ENCODE measurements at regions not wholly inside any gene's neighbourhood (a gene's known extent, or its start where the extent isn't known, plus 50 kb on each side); places are given as distances from the start of the nearest gene placed in this dataset.
"Not testable (repeated sequence)": the region's sequence is repeated elsewhere in the genome, so short reads cannot be mapped to it uniquely, and the experiment has no call there.

DNA sequence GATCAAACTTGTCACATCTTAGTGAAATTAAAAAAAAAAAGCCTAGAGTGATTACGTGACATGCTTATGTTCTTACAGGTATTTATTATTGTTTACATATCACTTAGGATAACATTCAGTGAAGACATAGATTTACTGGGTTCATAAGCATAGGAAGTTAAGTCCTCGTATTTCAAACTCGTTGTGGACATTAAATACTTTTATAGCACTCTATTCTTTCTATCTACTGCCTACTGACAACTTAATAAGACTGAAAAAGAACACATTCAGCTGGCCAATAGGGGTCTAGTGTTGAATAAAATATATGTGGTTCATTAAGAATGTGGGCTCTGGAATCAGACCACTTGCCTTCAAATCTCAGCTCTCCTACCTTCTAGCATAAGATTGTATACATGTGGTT is 1927.4 kb downstream of the PCDH9 start:
- no peak for DNase-seq (ENCODE audit: low spot score)

DNA sequence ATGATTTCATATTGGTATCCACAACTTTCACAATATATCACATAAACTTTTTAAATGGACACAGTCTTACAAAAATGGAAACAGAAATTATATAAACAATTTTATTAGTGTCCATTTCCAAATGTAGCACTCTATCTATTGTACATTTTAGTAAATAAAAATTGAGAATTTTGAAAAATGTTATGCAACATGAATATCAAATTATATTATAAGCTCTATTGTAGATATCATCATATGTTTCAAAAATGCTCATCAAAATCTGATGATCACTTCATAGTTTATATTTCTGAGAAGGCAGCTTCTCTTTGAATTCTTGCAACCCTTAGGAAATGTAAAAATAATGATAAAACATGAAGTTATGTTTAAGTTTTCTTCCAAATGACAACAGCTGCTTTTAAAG is 1928.6 kb downstream of the PCDH9 start:
- DNase-seq (ENCODE audit: low spot score): no peak

DNA sequence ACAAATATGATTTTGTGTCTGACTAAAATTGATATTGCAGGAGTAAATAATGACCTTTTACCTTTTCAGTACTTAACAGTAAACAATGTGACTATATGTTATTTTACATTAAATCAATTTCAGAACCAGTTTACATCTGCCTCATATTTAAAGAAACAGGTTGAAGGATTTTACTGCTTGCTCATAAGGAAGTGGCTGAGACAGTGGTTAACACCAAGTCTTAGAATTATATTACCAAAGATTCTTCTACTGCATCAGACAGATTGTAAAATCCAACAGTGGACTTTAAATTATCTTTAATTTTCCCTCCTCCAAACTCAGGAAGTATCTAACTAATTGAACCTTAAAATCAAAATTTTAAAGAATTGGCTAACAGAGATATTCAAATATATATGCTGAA is 1929.9 kb downstream of the PCDH9 start:
- DNase-seq (ENCODE audit: low spot score): no peak

DNA sequence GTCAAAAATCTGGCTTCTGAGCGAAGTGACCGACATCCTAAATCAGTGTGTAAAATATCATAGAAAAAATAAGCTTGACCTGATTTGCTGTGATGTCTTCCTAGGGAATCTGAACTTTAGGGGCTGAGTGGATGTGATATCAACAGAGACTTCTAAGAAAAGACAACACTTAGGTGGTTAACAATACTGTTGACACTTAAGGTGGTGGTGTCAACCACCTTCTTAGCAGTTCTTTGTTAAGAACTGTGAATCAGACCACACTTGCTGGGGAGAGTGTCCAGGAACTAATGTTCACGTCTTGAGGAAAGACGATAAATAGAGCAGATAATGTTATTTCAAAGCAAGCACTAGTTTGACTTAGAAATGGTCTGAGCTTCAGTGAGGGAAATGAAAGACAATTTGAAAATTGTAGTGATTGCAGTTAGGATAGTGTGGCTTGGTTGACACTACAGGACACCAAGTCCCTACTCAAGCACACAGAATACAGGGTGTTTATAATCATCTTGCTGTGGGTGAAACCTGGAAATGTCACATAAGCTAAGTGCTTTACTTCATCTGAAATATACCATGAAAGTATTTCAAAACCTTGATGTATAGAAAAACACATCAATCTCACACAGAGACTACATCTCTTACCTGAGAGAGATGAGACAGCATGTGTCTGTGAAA is 1936.5 kb downstream of the PCDH9 start:
- DNase-seq (ENCODE audit: low spot score): no peak

DNA sequence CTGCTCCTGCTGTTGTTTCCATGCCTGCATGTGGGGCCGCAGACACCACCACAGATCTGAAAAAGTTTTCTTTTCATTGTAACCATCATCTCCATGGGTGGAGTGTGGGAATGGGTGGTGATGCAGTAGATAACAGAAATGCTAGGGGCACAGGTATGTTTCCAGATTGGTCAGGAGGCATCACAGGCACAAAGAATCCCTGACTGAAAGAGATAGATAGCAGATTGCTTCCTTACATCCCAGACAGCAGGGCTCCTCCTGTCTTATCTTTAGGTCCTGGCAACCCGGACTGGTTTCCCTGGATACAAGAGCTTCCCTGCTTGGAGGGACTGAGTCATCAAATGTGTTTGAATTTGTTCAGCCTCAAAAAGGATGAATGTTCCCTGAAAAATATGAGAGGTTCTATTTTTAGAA is 1937.6 kb downstream of the PCDH9 start:
- DNase-seq (ENCODE audit: low spot score): no peak

DNA sequence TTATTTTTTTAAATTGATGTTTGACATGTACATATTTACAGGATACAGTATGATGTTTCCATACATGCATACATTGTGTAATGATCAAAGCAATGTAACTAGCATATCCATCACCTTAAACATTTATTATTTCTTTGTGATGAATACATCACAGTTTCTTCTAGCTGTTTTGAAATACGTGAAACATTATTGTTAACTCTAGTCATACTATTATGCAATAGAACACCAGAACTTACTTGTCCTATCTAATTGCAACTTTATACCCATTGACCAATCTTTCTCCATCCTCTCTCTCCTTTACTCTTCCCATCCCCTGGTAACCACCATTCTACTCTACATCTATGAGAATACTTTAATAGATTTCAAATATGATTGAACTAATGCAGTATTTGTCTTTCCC is 1942.7 kb downstream of the PCDH9 start:
- no peak for DNase-seq (ENCODE audit: low spot score)

DNA sequence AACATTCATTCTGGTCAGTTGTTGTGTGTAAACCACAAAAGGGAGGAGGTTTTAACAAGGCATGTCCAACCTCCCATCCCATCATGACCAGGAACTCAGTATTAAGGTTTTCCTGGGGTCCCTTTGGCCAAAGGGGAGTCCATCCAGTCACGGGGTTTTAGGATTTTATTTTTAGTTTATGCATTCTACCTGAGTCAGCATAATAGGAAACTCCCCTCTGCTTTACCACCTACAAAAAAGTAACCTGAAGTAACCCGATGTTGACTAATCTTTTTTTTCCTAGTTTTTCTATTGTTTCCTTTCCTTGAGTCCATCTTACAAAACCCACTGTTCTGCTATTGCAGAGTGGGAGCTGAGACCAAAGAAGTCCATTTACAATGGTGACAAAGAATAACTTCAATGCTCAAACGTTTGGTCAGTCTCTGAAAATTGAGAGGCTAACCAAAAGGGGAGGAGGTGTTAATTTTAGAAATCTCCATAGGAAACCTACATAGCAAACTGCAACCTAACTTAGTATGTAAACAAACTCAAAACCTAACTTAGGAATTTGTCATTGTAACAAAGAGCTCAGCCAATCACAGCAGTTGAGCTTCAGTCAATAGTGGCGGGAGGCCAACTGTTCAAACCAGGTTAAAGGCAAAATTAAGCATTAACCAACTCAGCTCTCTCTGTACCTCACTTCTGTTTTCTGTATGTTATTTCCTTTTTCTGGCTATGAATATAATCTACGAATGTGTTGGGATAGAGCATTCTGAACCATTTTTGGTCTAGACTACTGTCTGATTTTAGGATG is 1954.1 kb downstream of the PCDH9 start:
- no peak for DNase-seq (ENCODE audit: low spot score)

DNA sequence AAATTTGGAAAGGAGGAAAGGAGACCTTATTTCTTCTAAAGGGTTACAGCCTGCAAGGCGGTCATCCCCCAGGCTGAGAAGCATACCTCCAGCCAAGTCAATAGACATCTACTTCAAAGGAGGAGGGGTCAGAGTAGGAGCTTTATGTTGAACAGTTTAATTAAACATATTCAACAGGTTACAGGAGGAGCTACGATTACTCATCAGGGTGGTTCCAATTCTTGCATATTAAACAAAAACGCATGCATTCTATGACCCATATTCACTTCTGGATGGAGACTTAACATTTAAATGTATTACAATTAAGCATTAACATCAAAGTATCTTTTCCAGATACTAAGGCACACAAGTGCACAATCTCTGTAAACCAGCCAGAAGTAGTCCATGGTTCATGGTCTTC is 1955.0 kb downstream of the PCDH9 start:
- DNase-seq (ENCODE audit: low spot score): no peak

DNA sequence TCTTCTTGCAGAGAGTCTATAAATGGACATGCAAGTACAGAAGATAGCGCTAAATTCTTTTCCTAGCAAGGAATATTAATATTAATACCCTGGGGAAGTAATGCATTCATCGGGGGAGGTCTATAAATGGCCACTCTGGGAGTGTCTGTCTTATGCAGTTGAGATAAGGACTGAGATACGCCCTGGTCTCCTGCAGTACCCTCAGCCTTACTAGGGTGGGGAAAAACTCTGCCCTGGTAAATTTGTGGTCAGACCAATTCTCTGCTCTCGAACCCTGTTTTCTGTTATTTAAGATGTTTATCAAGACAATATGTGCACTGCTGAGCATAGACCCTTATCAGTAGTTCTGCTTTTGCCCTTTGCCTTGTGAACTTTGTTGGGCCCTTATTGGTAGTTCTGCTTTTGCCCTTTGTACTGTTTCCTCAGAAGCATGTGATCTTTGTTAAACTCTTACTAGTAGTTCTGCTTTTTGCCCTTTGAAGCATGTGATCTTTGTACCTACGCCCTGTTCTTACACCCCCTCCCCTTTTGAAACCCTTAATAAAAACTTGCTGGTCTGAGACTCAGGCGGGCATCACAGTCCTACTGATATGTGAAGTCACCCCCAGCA is 1956.2 kb downstream of the PCDH9 start:
- DNase-seq (ENCODE audit: low spot score): not testable (repeated sequence)

DNA sequence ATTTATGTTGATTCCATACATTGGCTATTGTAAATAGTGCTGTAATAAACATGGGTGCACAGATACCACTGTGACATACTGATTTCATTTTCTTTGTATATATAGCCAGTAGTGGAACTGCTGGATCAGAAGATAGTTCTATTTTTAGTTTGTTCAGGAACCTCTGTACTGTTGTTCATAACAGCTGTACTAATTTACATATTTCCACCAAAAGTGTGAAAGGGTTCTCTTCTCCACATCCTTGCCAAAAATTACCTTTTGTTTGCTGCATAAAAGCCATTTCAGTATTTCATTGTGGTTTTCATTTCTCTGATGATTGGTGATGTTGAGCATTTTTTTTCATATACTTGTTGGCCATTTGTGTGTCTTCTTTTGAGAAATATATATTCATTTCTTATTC is 1962.1 kb downstream of the PCDH9 start:
- no peak for DNase-seq (ENCODE audit: low spot score)

DNA sequence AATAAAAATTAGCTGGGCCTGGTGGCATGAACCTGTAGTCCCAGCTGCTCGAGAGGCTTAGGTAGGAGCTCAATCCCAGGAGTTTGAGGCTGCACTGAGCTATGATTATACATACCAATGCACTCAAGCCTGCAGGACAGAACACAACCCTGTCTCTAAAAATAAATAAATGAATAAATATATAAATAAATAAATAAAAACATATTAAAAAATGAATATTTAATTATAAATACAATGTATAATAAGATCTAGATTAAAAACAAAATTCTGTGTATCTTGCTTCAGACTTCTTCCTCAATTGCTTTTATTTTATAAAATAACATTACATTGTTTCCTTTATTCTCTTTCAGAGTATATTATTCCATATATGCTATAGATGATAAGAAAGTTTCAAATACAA is 1964.1 kb downstream of the PCDH9 start:
- DNase-seq (ENCODE audit: low spot score): no peak

DNA sequence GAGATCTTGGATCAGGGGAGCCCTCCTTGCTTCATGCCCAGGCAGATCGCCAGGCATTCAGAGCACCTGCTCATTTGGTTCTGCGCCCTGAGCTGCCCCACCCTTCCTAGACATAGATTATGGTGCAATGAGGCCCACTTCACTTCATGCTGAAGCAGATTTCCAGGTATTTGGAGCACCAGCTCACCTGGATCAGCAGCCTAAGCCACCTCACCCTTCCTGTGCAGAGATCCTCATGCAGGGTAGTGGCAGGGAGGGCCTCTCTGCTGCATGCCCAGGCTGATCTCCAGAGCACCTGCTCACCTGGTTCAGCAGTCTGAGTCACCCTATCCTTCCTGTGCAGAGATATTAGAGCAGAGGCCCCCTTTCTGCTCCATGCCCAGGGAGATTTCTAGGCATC is 1966.1 kb downstream of the PCDH9 start:
- no peak for DNase-seq (ENCODE audit: low spot score)

DNA sequence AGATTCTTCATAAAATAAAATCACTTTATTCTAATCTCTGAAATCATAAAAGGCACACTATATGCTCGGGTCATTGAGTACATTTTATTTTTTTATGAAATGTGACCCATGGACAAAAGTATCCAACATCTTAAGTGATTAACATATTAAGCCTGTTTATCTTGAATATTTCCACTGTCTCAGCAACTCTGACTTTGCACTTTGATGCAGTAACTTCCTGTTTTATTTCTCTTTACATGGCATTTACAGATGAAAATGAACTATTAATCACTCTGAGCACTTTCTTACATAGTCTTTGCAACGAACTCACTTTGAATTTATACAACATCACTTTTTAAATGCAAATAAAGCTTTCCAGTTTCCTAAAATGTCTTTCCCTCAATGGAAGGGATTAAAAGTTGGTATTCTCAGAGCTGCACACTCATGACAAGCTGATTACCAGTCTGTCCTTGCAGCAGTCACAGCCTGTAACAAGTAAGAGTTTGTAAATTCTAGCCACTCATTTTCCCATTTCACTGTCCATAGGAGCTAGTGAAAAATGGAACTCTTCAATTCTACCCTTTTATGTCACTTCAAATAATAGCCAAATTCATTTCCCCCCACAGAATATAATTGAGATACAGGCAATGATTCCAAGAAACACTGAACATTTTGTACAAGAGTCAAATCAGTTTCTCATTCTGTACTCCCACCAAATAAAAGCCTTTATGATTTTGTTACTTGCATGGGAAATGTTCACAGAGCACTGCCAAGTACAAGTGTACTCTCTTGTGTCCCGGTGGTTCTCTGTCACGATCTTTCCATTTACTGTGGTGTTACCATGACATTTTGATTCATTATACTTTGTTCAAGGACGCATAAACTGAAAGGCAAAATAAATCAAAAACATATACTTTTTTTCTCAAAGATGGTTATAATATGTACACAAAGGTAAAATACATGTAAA is 1968.9 kb downstream of the PCDH9 start:
- no peak for DNase-seq (ENCODE audit: low spot score)

DNA sequence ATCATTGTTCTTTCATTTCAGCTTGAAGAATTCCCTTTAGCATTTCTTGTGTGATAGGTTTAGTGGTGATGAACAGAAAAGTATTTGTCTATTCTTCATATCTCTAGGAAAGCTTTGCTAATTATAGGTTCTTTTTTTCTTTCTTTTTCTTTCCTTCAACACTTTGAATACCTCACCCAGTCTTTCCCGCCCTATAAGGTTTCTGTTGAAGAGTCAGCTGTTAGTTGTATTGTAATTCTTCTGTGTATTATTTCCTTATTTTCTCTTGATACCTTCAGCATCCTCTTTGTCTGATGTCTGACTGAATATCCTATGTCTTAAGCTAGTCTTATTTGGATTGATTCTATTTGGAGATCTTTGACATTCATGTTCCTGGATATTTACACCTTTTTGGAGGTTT is 1989.4 kb downstream of the PCDH9 start:
- DNase-seq (ENCODE audit: low spot score): no peak

DNA sequence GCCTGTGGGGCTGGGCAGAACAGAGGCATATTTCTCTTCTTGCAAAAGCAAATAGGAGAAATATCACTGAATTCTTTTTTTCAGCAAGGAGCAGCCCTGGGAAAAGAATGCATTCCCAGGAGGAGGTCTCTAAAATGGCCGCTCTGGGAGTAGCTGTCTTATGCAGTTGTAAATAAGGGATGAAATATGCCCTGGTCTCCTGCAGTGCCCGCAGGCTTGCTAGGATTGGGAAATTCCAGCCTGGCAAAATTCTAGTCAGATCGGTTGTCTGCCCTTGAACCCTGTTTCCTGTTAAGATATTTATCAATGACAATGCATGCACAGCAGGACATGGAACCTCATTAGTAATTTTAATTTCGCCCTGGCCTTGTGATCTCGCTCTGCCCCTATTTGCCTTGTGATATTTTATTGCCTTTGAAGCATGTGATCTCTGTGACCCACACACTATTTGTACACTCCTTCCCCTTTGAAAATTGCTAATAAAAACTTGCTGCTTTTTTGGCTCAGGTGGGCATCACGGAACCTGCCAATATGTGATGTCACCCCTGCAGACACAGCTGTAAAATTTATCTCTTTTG is 1993.2 kb downstream of the PCDH9 start:
- no peak for DNase-seq (ENCODE audit: low spot score)

DNA sequence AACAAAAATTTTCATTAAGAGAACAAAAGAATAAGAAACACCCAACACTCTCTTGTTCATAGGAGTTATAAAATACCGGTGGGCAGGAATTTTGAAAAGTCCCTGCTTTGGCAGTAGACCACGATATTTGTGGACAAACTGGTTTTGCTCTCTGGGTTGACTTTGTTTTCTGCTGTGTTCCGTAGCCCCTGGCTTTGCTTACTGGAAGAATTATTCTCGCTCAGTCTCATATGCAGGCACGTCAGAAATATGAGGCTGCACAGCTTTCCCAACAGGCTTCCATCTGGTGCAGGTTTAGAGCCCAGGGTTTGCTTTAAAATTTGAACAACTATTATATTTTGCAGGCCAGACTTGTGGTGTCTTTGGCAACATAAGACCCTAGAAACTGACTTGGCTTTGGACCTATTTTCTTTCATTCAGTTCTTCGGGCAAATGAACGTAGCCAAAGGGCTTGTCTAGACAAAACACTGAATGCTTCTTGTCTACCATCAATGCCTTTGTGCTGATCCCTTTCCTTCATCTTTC is 2012.6 kb downstream of the PCDH9 start:
- peak; percentile 13 for DNase-seq (ENCODE audit: low spot score)

DNA sequence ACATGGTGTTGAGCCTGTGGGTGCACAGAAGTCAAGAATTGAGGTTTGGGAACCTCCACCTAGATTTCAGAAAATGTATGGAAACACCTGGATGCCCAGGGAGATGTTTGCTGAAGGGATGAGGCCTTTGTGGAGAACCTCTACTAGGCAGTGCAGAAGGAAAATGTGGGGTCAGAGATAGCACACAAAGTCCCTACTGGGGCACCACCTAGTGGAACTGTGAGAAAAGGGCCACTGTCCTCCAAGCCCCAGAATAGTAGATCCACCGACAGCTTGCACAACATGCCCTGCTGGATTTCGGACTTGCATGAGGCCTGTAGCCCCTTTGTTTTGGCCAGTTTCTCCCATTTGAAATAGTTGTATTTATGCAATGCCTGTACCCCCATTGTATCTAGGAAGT is 2027.3 kb downstream of the PCDH9 start:
- not testable (repeated sequence) for DNase-seq (ENCODE audit: low spot score)

DNA sequence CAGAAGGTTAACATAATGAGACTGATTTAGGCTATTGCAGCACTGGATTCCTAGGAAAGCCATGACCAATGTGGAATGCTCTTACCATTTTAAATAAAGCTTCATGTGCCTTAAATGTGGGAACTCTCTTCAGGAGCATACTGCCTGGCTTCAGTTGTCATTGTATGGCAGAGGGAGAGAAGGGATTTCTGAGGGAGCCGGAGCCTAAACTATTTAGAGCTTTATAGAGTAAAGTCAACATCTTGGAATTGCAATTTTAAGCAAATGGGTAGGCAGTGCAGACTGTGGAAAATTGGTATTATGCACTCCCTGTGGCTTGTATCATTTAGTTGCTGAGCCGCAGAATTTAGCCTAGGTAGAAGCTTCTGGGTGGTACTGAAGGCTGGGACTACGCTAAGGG is 2041.4 kb downstream of the PCDH9 start:
- no peak for DNase-seq (ENCODE audit: low spot score)

DNA sequence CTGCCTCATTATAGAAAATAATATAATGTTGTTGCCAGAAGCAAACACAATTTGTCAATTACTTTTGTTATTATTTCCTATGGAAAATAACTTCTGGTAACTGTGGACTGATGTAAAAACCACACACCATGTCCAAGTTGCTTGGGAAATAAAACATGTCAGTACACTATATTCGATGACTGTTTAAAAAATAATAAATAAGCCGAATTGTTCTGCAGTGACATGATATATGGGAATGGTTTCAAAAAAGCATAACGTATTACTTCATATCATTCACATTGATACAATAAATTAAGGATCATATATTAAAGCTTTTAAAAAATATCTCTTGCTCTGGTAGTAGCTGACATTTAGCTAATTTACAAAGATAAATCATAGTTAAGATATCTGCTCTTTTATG is 2062.1 kb downstream of the PCDH9 start:
- no peak for DNase-seq (ENCODE audit: low spot score)

DNA sequence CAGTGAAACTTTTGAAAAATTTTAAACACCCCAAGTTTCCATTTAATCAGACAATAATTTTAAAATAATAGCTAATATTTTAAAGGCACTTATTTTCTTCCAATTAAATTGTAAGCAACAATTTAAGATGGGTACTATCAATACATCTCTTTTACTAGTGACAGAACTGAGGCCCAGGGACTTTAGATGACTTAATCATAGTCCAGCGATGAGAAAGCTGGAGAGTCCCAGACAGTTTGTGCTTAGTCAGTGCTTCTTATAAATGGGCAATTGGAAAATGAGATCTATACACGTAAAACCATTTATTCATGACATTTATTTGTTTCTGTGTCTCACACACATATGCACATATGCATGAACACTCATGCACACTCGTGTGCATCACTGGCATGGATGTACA is 2063.5 kb downstream of the PCDH9 start:
- DNase-seq (ENCODE audit: low spot score): no peak

DNA sequence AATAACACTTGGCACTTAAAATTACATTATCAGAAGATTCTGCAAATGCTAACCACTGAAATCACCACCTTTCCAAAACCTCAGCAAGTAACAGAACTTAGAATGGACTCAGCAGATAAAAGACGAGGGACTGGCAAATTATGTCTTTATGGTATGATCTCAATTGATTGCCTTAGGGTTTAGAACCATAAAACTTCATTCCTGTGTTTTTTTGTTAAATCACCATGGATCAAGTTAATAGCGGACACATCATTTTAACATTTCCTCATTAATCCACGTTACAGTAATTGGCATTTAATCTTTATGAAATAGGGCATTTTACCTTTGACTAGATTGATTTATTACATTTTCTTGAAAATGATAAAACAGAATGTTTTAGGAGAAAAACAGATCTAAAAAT is 2070.3 kb downstream of the PCDH9 start:
- no peak for DNase-seq (ENCODE audit: low spot score)

DNA sequence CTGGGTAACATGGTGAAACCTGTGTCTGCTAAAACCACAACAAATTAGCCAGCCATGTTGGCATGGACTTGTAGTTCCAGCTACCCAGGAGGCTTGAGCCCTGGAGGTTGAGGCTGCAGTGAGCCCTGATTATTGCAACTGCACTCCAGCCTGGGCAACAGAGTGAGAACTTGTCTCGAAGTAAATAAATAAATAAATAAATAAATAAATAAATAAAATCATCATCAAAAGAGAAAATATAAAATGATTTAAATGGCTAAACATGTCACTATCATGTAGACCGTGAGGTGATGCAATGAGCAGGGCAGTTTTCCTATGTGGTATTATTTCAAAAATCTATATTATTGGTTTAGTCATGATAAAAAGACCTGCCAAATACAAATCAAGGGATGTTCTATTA is 2074.3 kb downstream of the PCDH9 start:
- no peak for DNase-seq (ENCODE audit: low spot score)
